ENCODE measurements at regions not wholly inside any gene's neighbourhood (a gene's known extent, or its start where the extent isn't known, plus 50 kb on each side); places are given as distances from the start of the nearest gene placed in this dataset.

GRCh38 chr7:156117542-156118247, 305.4 kb upstream of the SHH start:
- TF ChIP-seq RFX5 (IDR thresholded peaks at IDR 0.05; ENCODE audit: low read depth, low read length) (no peak), MXI1 (IDR thresholded peaks at IDR 0.05; ENCODE audit: borderline replicate concordance, low read depth, low read length) (no peak), BHLHE40 (IDR thresholded peaks at IDR 0.05; ENCODE audit: low read depth, low read length) (no peak), POLR2A (IDR thresholded peaks at IDR 0.05; ENCODE audit: low read depth, low read length) (no peak), CEBPB (IDR thresholded peaks at IDR 0.05; ENCODE audit: low read depth, low read length) (no peak), RAD21 (IDR thresholded peaks at IDR 0.05; ENCODE audit: low read length) (no peak), SMC3 (IDR thresholded peaks at IDR 0.05; ENCODE audit: low read depth, low read length) (no peak)
- TF ChIP-seq, protein P1, sequence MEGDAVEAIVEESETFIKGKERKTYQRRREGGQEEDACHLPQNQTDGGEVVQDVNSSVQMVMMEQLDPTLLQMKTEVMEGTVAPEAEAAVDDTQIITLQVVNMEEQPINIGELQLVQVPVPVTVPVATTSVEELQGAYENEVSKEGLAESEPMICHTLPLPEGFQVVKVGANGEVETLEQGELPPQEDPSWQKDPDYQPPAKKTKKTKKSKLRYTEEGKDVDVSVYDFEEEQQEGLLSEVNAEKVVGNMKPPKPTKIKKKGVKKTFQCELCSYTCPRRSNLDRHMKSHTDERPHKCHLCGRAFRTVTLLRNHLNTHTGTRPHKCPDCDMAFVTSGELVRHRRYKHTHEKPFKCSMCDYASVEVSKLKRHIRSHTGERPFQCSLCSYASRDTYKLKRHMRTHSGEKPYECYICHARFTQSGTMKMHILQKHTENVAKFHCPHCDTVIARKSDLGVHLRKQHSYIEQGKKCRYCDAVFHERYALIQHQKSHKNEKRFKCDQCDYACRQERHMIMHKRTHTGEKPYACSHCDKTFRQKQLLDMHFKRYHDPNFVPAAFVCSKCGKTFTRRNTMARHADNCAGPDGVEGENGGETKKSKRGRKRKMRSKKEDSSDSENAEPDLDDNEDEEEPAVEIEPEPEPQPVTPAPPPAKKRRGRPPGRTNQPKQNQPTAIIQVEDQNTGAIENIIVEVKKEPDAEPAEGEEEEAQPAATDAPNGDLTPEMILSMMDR (conservative IDR thresholded peaks at IDR 0.05; ENCODE audit: low read depth, low read length): no peak
- TF ChIP-seq, protein P2, sequence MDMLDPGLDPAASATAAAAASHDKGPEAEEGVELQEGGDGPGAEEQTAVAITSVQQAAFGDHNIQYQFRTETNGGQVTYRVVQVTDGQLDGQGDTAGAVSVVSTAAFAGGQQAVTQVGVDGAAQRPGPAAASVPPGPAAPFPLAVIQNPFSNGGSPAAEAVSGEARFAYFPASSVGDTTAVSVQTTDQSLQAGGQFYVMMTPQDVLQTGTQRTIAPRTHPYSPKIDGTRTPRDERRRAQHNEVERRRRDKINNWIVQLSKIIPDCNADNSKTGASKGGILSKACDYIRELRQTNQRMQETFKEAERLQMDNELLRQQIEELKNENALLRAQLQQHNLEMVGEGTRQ (IDR thresholded peaks at IDR 0.05; ENCODE audit: low read depth, low read length): no peak
